A549 (cell line): ENCODE measurements at regions not wholly inside any gene's neighbourhood (a gene's known extent, or its start where the extent isn't known, plus 50 kb on each side); places are given as distances from the start of the nearest gene placed in this dataset.

ENCODE experiments used
- ATAC-seq, 2 experiments: fragments of 200-7000 bp in 1 of 2; fragments of >200 bp in 1 of 2; cut with Nextera tagmentation in 1 of 2; cut with Tn5 transposase in 1 of 2; 3 replicates each; pipeline versions ENCODE4 v1.8.0 to v1.9.1; 2018 to 2020; ENCODE audit warnings: mild to moderate bottlenecking in 1 of 2, moderate library complexity in 1 of 2
- CTCF ChIA-PET: fragments of 300-600 bp; sonication (Branson Sonifier 250); formaldehyde crosslinking; extraction: SDS; loops from one replicate; lab custom pipeline; 2021; ENCODE audit warnings: antibody characterized with exemption, inconsistent platforms; lab: Yijun Ruan, JAX
- POLR2A ChIA-PET: fragments of 350-600 bp; formaldehyde crosslinking; extraction: SDS; loops from one replicate; lab custom pipeline; 2021; ENCODE audit warnings: antibody characterized with exemption, inconsistent platforms; lab: Yijun Ruan, JAX
- DNase-seq, 2 experiments: peaks; one replicate each; pipeline versions ENCODE4 v3.0.0 to v3.0.0-alpha.2; 2011 to 2016; ENCODE audit warnings: low read depth in 1 of 2, low spot score in 1 of 2
- FAIRE-seq: peaks from 2 replicates; lab custom pipeline; 2011; peaks lifted over from hg19 to GRCh38; lab: Jason Lieb, UNC
- H3K27ac ChIP-seq, 2 experiments: fragments of >200 bp; sonication (Bioruptor Twin); formaldehyde crosslinking; 3 replicates each; pipeline ENCODE4 v1.5.1; 2016 to 2017
- H3K4me1 ChIP-seq: fragments of >200 bp; sonication (Bioruptor Twin); formaldehyde crosslinking; 3 replicates; pipeline ENCODE4 v1.6.1; 2016
- H3K4me2 ChIP-seq: fragments of >200 bp; sonication (Bioruptor Twin); formaldehyde crosslinking; 3 replicates; pipeline ENCODE4 v1.6.1; 2016
- H3K4me3 ChIP-seq: fragments of >200 bp; sonication (Bioruptor Twin); formaldehyde crosslinking; 3 replicates; pipeline ENCODE4 v1.5.1; 2016
- H3K9me3 ChIP-seq: fragments of >200 bp; sonication (Bioruptor Twin); formaldehyde crosslinking; 3 replicates; pipeline ENCODE4 v1.6.1; 2016
- BHLHE40 ChIP-seq: IDR thresholded peaks from 2 replicates; pipeline ENCODE4 v1.6.1; 2012; ENCODE audit warnings: low read depth, low read length, inconsistent platforms
- CBX2 ChIP-seq: fragments of 200-600 bp; sonication (generic); IDR thresholded peaks from 2 replicates; pipeline ENCODE4 v1.6.1; 2016; ENCODE audit warnings: low read depth, mild to moderate bottlenecking, borderline replicate concordance
- CEBPB ChIP-seq, 2 experiments: fragments of >200 bp in 1 of 2; sonication (Bioruptor Twin) in 1 of 2; formaldehyde crosslinking in 1 of 2; IDR thresholded peaks; 2 replicates each; pipeline ENCODE4 v1.6.1; 2012 to 2016
- CHD2 ChIP-seq: fragments of 150-350 bp; IDR thresholded peaks from 2 replicates; pipeline ENCODE4 v1.6.1; 2014; ENCODE audit warnings: low read length; ENCODE audit not compliant: partially characterized antibody
- CHD4 ChIP-seq: fragments of 200-600 bp; sonication (generic); IDR thresholded peaks from 2 replicates; pipeline ENCODE4 v1.6.1; 2016; ENCODE audit warnings: antibody characterized with exemption, mild to moderate bottlenecking, borderline replicate concordance
- EHF ChIP-seq: fragments of 250-450 bp; sonication (Bioruptor Pico); IDR thresholded peaks from 2 replicates; pipeline ENCODE4 v1.5.0; 2020; ENCODE audit warnings: mild to moderate bottlenecking
- EHMT2 ChIP-seq: fragments of 200-600 bp; sonication (generic); IDR thresholded peaks from 2 replicates; pipeline ENCODE4 v1.6.1; 2016; ENCODE audit warnings: antibody characterized with exemption, low read depth, mild to moderate bottlenecking, moderate library complexity
- GATA3 ChIP-seq: IDR thresholded peaks from 2 replicates; pipeline ENCODE4 v1.6.1; 2012; ENCODE audit warnings: borderline replicate concordance
- HDAC2 ChIP-seq: fragments of 200-600 bp; sonication (generic); IDR thresholded peaks from 2 replicates; pipeline ENCODE4 v1.6.1; 2016
- HEYL ChIP-seq: fragments of 250-450 bp; sonication (Bioruptor Pico); IDR thresholded peaks from 2 replicates; pipeline ENCODE4 v1.8.0; 2021; ENCODE audit warnings: mild to moderate bottlenecking, moderate library complexity
- HOXA7 ChIP-seq: fragments of 250-450 bp; sonication (Bioruptor Pico); IDR thresholded peaks from 2 replicates; pipeline ENCODE4 v1.5.0; 2020; ENCODE audit warnings: mild to moderate bottlenecking, moderate library complexity
- HOXB13 ChIP-seq: fragments of 250-450 bp; sonication (Bioruptor Pico); IDR thresholded peaks from 2 replicates; pipeline ENCODE4 v1.5.0; 2020; ENCODE audit warnings: low read depth, mild to moderate bottlenecking, moderate library complexity
- HOXB5 ChIP-seq: fragments of 250-450 bp; sonication (Bioruptor Pico); IDR thresholded peaks from 2 replicates; pipeline ENCODE4 v1.5.0; 2020; ENCODE audit warnings: mild to moderate bottlenecking, moderate library complexity
- KDM1A ChIP-seq: fragments of 200-600 bp; sonication (generic); IDR thresholded peaks from 2 replicates; pipeline ENCODE4 v1.6.1; 2016; ENCODE audit warnings: low read depth, mild to moderate bottlenecking
- KDM5A ChIP-seq: fragments of 200-600 bp; sonication (generic); IDR thresholded peaks from 2 replicates; pipeline ENCODE4 v1.6.1; 2016; ENCODE audit warnings: antibody characterized with exemption, mild to moderate bottlenecking
- MAFK ChIP-seq: fragments of 450-650 bp; IDR thresholded peaks from 2 replicates; pipeline ENCODE4 v1.6.1; 2014; ENCODE audit not compliant: partially characterized antibody
- MAX ChIP-seq: IDR thresholded peaks from 2 replicates; pipeline ENCODE4 v1.6.1; 2012
- MAZ ChIP-seq: fragments of 150-350 bp; IDR thresholded peaks from 2 replicates; pipeline ENCODE4 v1.6.1; 2014; ENCODE audit warnings: antibody characterized with exemption, low read depth, low read length, borderline replicate concordance
- NPAS2 ChIP-seq: fragments of 250-450 bp; sonication (Bioruptor Pico); IDR thresholded peaks from 2 replicates; pipeline ENCODE4 v1.8.0; 2022; ENCODE audit warnings: mild to moderate bottlenecking, moderate library complexity, borderline replicate concordance
- NR3C1 ChIP-seq: fragments of >200 bp; sonication (Bioruptor Twin); formaldehyde crosslinking; IDR thresholded peaks from 3 replicates; pipeline ENCODE4 v1.6.1; 2017
- POLR2A ChIP-seq: IDR thresholded peaks from 2 replicates; pipeline ENCODE4 v1.6.1; 2012; ENCODE audit warnings: mild to moderate bottlenecking, low read length
- POLR2AphosphoS2 ChIP-seq: conservative IDR thresholded peaks from 2 replicates; pipeline ENCODE4 v1.6.1; 2012; ENCODE audit warnings: low read length, improper control_type of control experiment, inconsistent platforms
- RARB ChIP-seq: fragments of 250-450 bp; sonication (Bioruptor Pico); IDR thresholded peaks from 2 replicates; pipeline ENCODE4 v1.8.0; 2021; ENCODE audit warnings: mild to moderate bottlenecking, moderate library complexity
- RCOR1 ChIP-seq: fragments of 150-350 bp; IDR thresholded peaks from 2 replicates; pipeline ENCODE4 v1.6.1; 2014; ENCODE audit warnings: antibody characterized with exemption, low read length, low read depth
- RFX5 ChIP-seq: fragments of 450-650 bp; IDR thresholded peaks from 2 replicates; pipeline ENCODE4 v1.7.1; 2014; ENCODE audit warnings: antibody characterized with exemption, mild to moderate bottlenecking, moderate library complexity
- TFCP2L1 ChIP-seq: fragments of 250-450 bp; sonication (Bioruptor Pico); IDR thresholded peaks from 2 replicates; pipeline ENCODE4 v1.5.0; 2021; ENCODE audit warnings: mild to moderate bottlenecking
- TP53 ChIP-seq: fragments of 250-450 bp; sonication (Bioruptor Pico); IDR thresholded peaks from 2 replicates; pipeline ENCODE4 v1.5.0; 2021; ENCODE audit warnings: mild to moderate bottlenecking, moderate library complexity
- USF2 ChIP-seq: fragments of 450-650 bp; IDR thresholded peaks from 2 replicates; pipeline ENCODE4 v1.6.1; 2014; ENCODE audit warnings: antibody characterized with exemption
- ZC3H11A ChIP-seq: fragments of 450-650 bp; IDR thresholded peaks from 2 replicates; pipeline ENCODE4 v1.6.1; 2014; ENCODE audit warnings: antibody characterized with exemption, mild to moderate bottlenecking
- WGBS: methylation state at CpG from one replicate; pipeline ENCODE4 v1.1.6; 2017; ENCODE audit errors: missing lambda C conversion rate; 5-methylcytosine and 5-hydroxymethylcytosine counted together
- TF ChIP-seq, protein P1 (sequence below): fragments of 150-350 bp; IDR thresholded peaks from 2 replicates; pipeline ENCODE4 v1.6.1; 2014; ENCODE audit warnings: low read depth, mild to moderate bottlenecking, low read length
- TF ChIP-seq, protein P2 (sequence below): IDR thresholded peaks from 2 replicates; pipeline ENCODE4 v1.6.1; 2012

- H3K4me1 ChIP-seq = no peaks in the 10 kb centered on the region
- FAIRE-seq (no peak), DNase-seq (no peak), ATAC-seq (no peak)
- no peaks in the 10 kb centered on the region; the same call in 2 of the 3 replicates for H3K9me3 ChIP-seq
- CTCF ChIA-PET = no interaction called here
- TF ChIP-seq NR3C1 (no peak), POLR2A (no peak), HOXB13 (CRISPR knock-in tag) (no peak), NPAS2 (CRISPR knock-in tag) (no peak), KDM5A (no peak), HEYL (CRISPR knock-in tag) (no peak), TFCP2L1 (no peak), BHLHE40 (no peak), ZC3H11A (no peak), HDAC2 (no peak), RCOR1 (no peak), KDM1A (no peak), CHD4 (no peak), RFX5 (no peak), CEBPB (IDR thresholded peaks at IDR 0.05) (no peak), GATA3 (no peak), CHD2 (no peak), CBX2 (no peak), HOXB5 (no peak)
- TF ChIP-seq, protein P1, sequence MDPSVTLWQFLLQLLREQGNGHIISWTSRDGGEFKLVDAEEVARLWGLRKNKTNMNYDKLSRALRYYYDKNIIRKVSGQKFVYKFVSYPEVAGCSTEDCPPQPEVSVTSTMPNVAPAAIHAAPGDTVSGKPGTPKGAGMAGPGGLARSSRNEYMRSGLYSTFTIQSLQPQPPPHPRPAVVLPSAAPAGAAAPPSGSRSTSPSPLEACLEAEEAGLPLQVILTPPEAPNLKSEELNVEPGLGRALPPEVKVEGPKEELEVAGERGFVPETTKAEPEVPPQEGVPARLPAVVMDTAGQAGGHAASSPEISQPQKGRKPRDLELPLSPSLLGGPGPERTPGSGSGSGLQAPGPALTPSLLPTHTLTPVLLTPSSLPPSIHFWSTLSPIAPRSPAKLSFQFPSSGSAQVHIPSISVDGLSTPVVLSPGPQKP = no peak
- no peak overlapping the region for H3K27ac ChIP-seq
- no peak overlapping the region for H3K4me2 ChIP-seq
- WGBS = 4% methylated on average over 4 of the region's 4 CpGs
- no peak overlapping the region for H3K4me3 ChIP-seq
- POLR2A ChIA-PET = no interaction called here
These were observed 663.2 kb upstream of the RGMB start for GRCh38 chr5:98110282-98110691.

- no peak overlapping the region for H3K27ac ChIP-seq
- no peak for TF ChIP-seq ZC3H11A
- TF ChIP-seq HOXA7 (CRISPR knock-in tag) = no peak
- TF ChIP-seq MAZ = no peak
- TF ChIP-seq CHD2 = no peak
- no peak for TF ChIP-seq MAX
- TF ChIP-seq CHD4 = no peak
- TF ChIP-seq EHMT2 = no peak
- no peak for TF ChIP-seq RARB (CRISPR knock-in tag)
- TF ChIP-seq HOXB5 = no peak
- FAIRE-seq (no peak), DNase-seq (no peak), ATAC-seq (no peak)
- no peaks in the 10 kb centered on the region for H3K4me1 ChIP-seq
- no peaks in the 10 kb centered on the region; the same call in 2 of the 3 replicates for H3K9me3 ChIP-seq
- ChIA-PET POLR2A (no interaction called here), CTCF (interaction anchor here (1.2 kb wide), 1 partner anchor 8 kb away, joined by 3 read pairs; no protein-coding TSS in a partner anchor)
- 17% methylated on average over 4 of the region's 4 CpGs for WGBS
- no peak overlapping the region for H3K4me3 ChIP-seq
- H3K4me2 ChIP-seq = no peak overlapping the region
These were observed 662.7 kb upstream of the RGMB start for GRCh38 chr5:98110791-98111190.

DNA sequence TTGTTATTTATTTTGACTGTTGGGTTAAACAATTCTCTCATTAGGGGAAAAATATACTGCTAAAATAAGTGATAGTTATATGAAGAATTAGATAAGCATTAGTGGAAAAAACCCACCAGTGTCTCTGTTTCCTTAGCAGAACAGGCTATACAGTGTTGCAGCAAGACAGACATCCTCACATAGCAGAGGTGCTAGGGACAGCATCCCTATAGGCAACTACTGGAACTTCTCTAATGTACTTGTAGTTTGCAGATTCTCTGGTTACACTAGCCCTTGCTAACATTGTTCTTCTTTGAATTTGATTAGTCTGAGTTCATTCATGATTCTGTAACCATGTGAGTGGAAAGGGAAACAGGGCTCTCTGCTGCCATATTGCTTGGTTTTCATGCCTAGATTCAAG, 661.8 kb upstream of the RGMB start:
- Histone ChIP-seq H3K4me2 (no peak overlapping the region), H3K4me1 (no peaks in the 10 kb centered on the region), H3K27ac (no peak overlapping the region), H3K9me3 (no peaks in the 10 kb centered on the region; the same call in 2 of the 3 replicates), H3K4me3 (no peak overlapping the region)
- FAIRE-seq (no peak), ATAC-seq (no peak), DNase-seq (no peak)
- POLR2A ChIA-PET = no interaction called here
- CTCF ChIA-PET = interaction anchor here (1.2 kb wide), 1 partner anchor 9 kb away, joined by 3 read pairs; no protein-coding TSS in a partner anchor
- TF ChIP-seq NR3C1 (no peak), CHD4 (no peak), MAFK (no peak), HEYL (CRISPR knock-in tag) (no peak), GATA3 (no peak), TP53 (CRISPR knock-in tag) (no peak), USF2 (no peak), CBX2 (no peak), POLR2AphosphoS2 (no peak), CEBPB (IDR thresholded peaks at IDR 0.05) (no peak), EHF (CRISPR knock-in tag) (no peak)
- TF ChIP-seq, protein P2, sequence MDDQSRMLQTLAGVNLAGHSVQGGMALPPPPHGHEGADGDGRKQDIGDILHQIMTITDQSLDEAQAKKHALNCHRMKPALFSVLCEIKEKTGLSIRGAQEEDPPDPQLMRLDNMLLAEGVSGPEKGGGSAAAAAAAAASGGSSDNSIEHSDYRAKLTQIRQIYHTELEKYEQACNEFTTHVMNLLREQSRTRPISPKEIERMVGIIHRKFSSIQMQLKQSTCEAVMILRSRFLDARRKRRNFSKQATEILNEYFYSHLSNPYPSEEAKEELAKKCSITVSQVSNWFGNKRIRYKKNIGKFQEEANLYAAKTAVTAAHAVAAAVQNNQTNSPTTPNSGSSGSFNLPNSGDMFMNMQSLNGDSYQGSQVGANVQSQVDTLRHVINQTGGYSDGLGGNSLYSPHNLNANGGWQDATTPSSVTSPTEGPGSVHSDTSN = no peak
